ENCODE measurements at regions not wholly inside any gene's neighbourhood (a gene's known extent, or its start where the extent isn't known, plus 50 kb on each side); places are given as distances from the start of the nearest gene placed in this dataset.

GRCh38 chr2:129695496-129695895 is 284.0 kb upstream of the RAB6C start:
- no peak for TF ChIP-seq EZH2 (IDR thresholded peaks at IDR 0.05; ENCODE audit: borderline replicate concordance, low read depth, low read length, severe bottlenecking)
- no peak for TF ChIP-seq POLR2AphosphoS5 (IDR thresholded peaks at IDR 0.05; ENCODE audit: insufficient read depth, low read depth, low read length)
- no peak for TF ChIP-seq CTCF (IDR thresholded peaks at IDR 0.05; ENCODE audit: extremely low read depth in 1 of 2, insufficient read depth in 1 of 2, low read depth in 1 of 2, low read length in 2 of 2)
- no peak for TF ChIP-seq JUN (IDR thresholded peaks at IDR 0.05; ENCODE audit: borderline replicate concordance, insufficient read depth, insufficient read length, low read depth)
- TF ChIP-seq FOS (IDR thresholded peaks at IDR 0.05; ENCODE audit: borderline replicate concordance, insufficient read depth, low read length) = no peak
- no peak for TF ChIP-seq POLR2A (IDR thresholded peaks at IDR 0.05; ENCODE audit: low read depth, low read length)
- no peak for TF ChIP-seq MAX (IDR thresholded peaks at IDR 0.05; ENCODE audit: insufficient read depth, insufficient read length)
- no peak for TF ChIP-seq MYC (IDR thresholded peaks at IDR 0.05; ENCODE audit: low read depth, low read length)
